Left colon (tissue), 2 donors: ENCODE measurements at regions not wholly inside any gene's neighbourhood (a gene's known extent, or its start where the extent isn't known, plus 50 kb on each side); places are given as distances from the start of the nearest gene placed in this dataset.
A peak's percentile ranks its signal among the peaks of the same experiment; 100 is the strongest.

ENCODE experiments used
- ATAC-seq: fragments of 200-7000 bp; cut with Tn5 transposase; one replicate; pipeline ENCODE4 v1.9.1; 2020; ENCODE audit warnings: mild to moderate bottlenecking, moderate library complexity
- DNase-seq, 2 donors: peaks; one replicate each; pipeline ENCODE4 v3.0.0-alpha.2; 2020
- intact Hi-C, 2 donors: fragments of 100-400 bp; cut with DNase I in 1 of 2; cut with micrococcal nuclease in 1 of 2; formaldehyde crosslinking; loops; one replicate each; pipeline versions ENCODE4 v1.11.2 to v1.14.0; 2022; cut with DNase I, micrococcal nuclease
- donor health status: DM: no; HTN: no; CAD: no.
- donor health status: DM: yes; HTN: yes; CAD: no.

GRCh38 chr2:207216457-207216856 is 50.7 kb upstream of the KLF7 start:
- ATAC-seq (no peak), DNase-seq (no peak)
- intact Hi-C loops = no loop called here

GRCh38 chr2:207217442-207217841 is 51.7 kb upstream of the KLF7 start:
- DNase-seq (no peak), ATAC-seq (no peak)
- intact Hi-C loops = no loop called here

- DNase-seq (no peak), ATAC-seq (no peak)
- intact Hi-C loops = no loop called here
Measured at GRCh38 chr2:207219081-207219630, 53.4 kb upstream of the KLF7 start.

GRCh38 chr2:207219676-207220501 is 54.1 kb upstream of the KLF7 start:
- ATAC-seq (no peak), DNase-seq (no peak)
- intact Hi-C loops = no loop called here

- intact Hi-C loops = no loop called here
- ATAC-seq (no peak), DNase-seq (no peak)
Measured at GRCh38 chr2:207221731-207222130, 56.0 kb upstream of the KLF7 start.

GRCh38 chr2:207223051-207223450 is 57.3 kb upstream of the KLF7 start:
- intact Hi-C loops = no loop called here
- DNase-seq (no peak), ATAC-seq (no peak)

- intact Hi-C loops = no loop called here
- DNase-seq (no peak), ATAC-seq (no peak)
Measured at GRCh38 chr2:207224381-207224780, 58.6 kb upstream of the KLF7 start.

- ATAC-seq = no peak
- intact Hi-C loops = no loop called here
- no peak for DNase-seq
Measured at GRCh38 chr2:207224791-207225482, 59.2 kb upstream of the KLF7 start.

GRCh38 chr2:207225773-207226172 is 60.0 kb upstream of the KLF7 start:
- no peak for ATAC-seq
- intact Hi-C loops = no loop called here
- DNase-seq = no peak

GRCh38 chr2:207226243-207226642 is 60.5 kb upstream of the KLF7 start:
- DNase-seq (no peak), ATAC-seq (no peak)
- intact Hi-C loops = no loop called here

GRCh38 chr2:207226671-207227061 is 60.9 kb upstream of the KLF7 start:
- no peak for DNase-seq
- ATAC-seq = no peak
- intact Hi-C loops = no loop called here

GRCh38 chr2:207227062-207227748 is 61.5 kb upstream of the KLF7 start:
- intact Hi-C loops = no loop called here
- no peak for ATAC-seq
- DNase-seq = peak in 1 of 2 donors; percentile 43

- ATAC-seq (no peak), DNase-seq (no peak)
- intact Hi-C loops = no loop called here
Measured at GRCh38 chr2:207227749-207228145, 62.0 kb upstream of the KLF7 start.

- no peak for ATAC-seq
- intact Hi-C loops = no loop called here
- no peak for DNase-seq
Measured at GRCh38 chr2:207228402-207228801, 62.7 kb upstream of the KLF7 start.

GRCh38 chr2:207229161-207229560 is 63.4 kb upstream of the KLF7 start:
- ATAC-seq (no peak), DNase-seq (no peak)
- intact Hi-C loops = no loop called here

GRCh38 chr2:207230261-207231105 is 64.7 kb upstream of the KLF7 start:
- DNase-seq (no peak), ATAC-seq (peak; percentile 47)
- intact Hi-C loops = no loop called here

- DNase-seq (no peak), ATAC-seq (no peak)
- intact Hi-C loops = no loop called here
Measured at GRCh38 chr2:207231106-207231865, 65.5 kb upstream of the KLF7 start.

- DNase-seq = no peak
- intact Hi-C loops = no loop called here
- no peak for ATAC-seq
Measured at GRCh38 chr2:207231967-207232366, 66.2 kb upstream of the KLF7 start.
